OCI-LY1 (cell line): ENCODE measurements at regions not wholly inside any gene's neighbourhood (a gene's known extent, or its start where the extent isn't known, plus 50 kb on each side); places are given as distances from the start of the nearest gene placed in this dataset.

Experiments
- H2AFZ ChIP-seq: fragments of 200-600 bp; sonication (generic), shearing (Covaris generic); 2 replicates; pipeline ENCODE4 v1.6.0; 2014; ENCODE audit warnings: antibody characterized with exemption, mild to moderate bottlenecking, low read length
- H3F3A ChIP-seq: fragments of 200-600 bp; sonication (generic), shearing (Covaris generic); 2 replicates; pipeline ENCODE4 v1.6.0; 2014; ENCODE audit warnings: mild to moderate bottlenecking, antibody characterized with exemption, low read length, moderate library complexity; ENCODE audit not compliant: insufficient read depth
- H3K27ac ChIP-seq: fragments of 200-600 bp; sonication (generic); 2 replicates; pipeline ENCODE4 v1.5.1; 2014; ENCODE audit warnings: low read length, mixed run types, mild to moderate bottlenecking, low read depth; ENCODE audit not compliant: poor library complexity, severe bottlenecking
- H3K27me3 ChIP-seq: fragments of 200-600 bp; sonication (generic); 2 replicates; pipeline ENCODE4 v1.6.0; 2014; ENCODE audit warnings: antibody characterized with exemption, mild to moderate bottlenecking, low read length, moderate library complexity; ENCODE audit not compliant: insufficient read depth
- H3K36me3 ChIP-seq: fragments of 200-600 bp; sonication (generic); 2 replicates; pipeline ENCODE4 v1.6.1; 2014; ENCODE audit warnings: mild to moderate bottlenecking, antibody characterized with exemption, low read length, moderate library complexity, mixed read lengths; ENCODE audit not compliant: insufficient read depth
- H3K4me1 ChIP-seq: fragments of 200-600 bp; sonication (generic); 2 replicates; pipeline ENCODE4 v1.5.1; 2014; ENCODE audit warnings: mild to moderate bottlenecking, low read length, moderate library complexity; ENCODE audit not compliant: insufficient read depth, severe bottlenecking
- H3K4me2 ChIP-seq: fragments of 200-600 bp; sonication (generic), shearing (Covaris generic); 2 replicates; pipeline ENCODE4 v1.6.1; 2014; ENCODE audit warnings: low read length
- H3K4me3 ChIP-seq: fragments of 200-600 bp; sonication (generic); 2 replicates; pipeline ENCODE4 v1.5.1; 2014; ENCODE audit warnings: low read length, low read depth, mild to moderate bottlenecking, mixed read lengths; ENCODE audit not compliant: poor library complexity, severe bottlenecking
- H3K79me2 ChIP-seq: fragments of 200-600 bp; shearing (Covaris generic); 2 replicates; pipeline ENCODE4 v1.6.1; 2016; ENCODE audit warnings: mixed run types, low read length, mixed read lengths; ENCODE audit not compliant: insufficient read depth
- H3K9ac ChIP-seq: fragments of 200-600 bp; sonication (generic), shearing (Covaris generic); 2 replicates; pipeline ENCODE4 v1.6.1; 2014; ENCODE audit warnings: mild to moderate bottlenecking, low read length, mixed read lengths
- H3K9me2 ChIP-seq: fragments of 200-600 bp; sonication (generic), shearing (Covaris generic); 2 replicates; pipeline ENCODE4 v1.6.1; 2014; ENCODE audit warnings: low read depth, mild to moderate bottlenecking, low read length, mixed read lengths
- H3K9me3 ChIP-seq: fragments of 200-600 bp; shearing (Covaris generic); 2 replicates; pipeline ENCODE4 v1.6.1; 2014; ENCODE audit warnings: low read length, mixed read lengths
- H4K20me1 ChIP-seq: fragments of 200-600 bp; sonication (generic), shearing (Covaris generic); 2 replicates; pipeline ENCODE4 v1.6.0; 2016; ENCODE audit warnings: mild to moderate bottlenecking, low read length; ENCODE audit not compliant: insufficient read depth
- EZH2 ChIP-seq: fragments of 200-600 bp; sonication (generic), shearing (Covaris generic); IDR thresholded peaks from 2 replicates; pipeline ENCODE4 v1.8.0; 2017; ENCODE audit warnings: borderline replicate concordance, mixed run types, mild to moderate bottlenecking, antibody characterized with exemption, low read length, moderate library complexity, mixed read lengths
- TF ChIP-seq, protein P1 (sequence below): fragments of 200-600 bp; sonication (generic), shearing (Covaris generic); IDR thresholded peaks from 2 replicates; pipeline ENCODE4 v1.5.1; 2017; ENCODE audit warnings: mild to moderate bottlenecking, antibody characterized with exemption, low read length, moderate library complexity, mixed read lengths

- H3K27me3 ChIP-seq = no peaks in the 10 kb centered on the region
- no peak overlapping the region for H3K4me3 ChIP-seq
- H4K20me1 ChIP-seq = no peaks in the 10 kb centered on the region
- no peak overlapping the region for H2AFZ ChIP-seq
- no peaks in the 10 kb centered on the region for H3K9me2 ChIP-seq
- no peak for TF ChIP-seq EZH2
- TF ChIP-seq, protein P1, sequence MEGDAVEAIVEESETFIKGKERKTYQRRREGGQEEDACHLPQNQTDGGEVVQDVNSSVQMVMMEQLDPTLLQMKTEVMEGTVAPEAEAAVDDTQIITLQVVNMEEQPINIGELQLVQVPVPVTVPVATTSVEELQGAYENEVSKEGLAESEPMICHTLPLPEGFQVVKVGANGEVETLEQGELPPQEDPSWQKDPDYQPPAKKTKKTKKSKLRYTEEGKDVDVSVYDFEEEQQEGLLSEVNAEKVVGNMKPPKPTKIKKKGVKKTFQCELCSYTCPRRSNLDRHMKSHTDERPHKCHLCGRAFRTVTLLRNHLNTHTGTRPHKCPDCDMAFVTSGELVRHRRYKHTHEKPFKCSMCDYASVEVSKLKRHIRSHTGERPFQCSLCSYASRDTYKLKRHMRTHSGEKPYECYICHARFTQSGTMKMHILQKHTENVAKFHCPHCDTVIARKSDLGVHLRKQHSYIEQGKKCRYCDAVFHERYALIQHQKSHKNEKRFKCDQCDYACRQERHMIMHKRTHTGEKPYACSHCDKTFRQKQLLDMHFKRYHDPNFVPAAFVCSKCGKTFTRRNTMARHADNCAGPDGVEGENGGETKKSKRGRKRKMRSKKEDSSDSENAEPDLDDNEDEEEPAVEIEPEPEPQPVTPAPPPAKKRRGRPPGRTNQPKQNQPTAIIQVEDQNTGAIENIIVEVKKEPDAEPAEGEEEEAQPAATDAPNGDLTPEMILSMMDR = no peak
- no peak overlapping the region for H3K27ac ChIP-seq
- no peak overlapping the region for H3K9ac ChIP-seq
- no peaks in the 10 kb centered on the region for H3K79me2 ChIP-seq
- H3K4me1 ChIP-seq = peaks cover 10% of the 10 kb centered on the region
- H3K4me2 ChIP-seq = no peak overlapping the region; the same call in 1 of the 2 replicates
- no peaks in the 10 kb centered on the region for H3K9me3 ChIP-seq
- no peaks in the 10 kb centered on the region for H3F3A ChIP-seq
- H3K36me3 ChIP-seq = no peaks in the 10 kb centered on the region
Measured at GRCh38 chr2:146642066-146642465, 1202.8 kb upstream of the ACVR2A start.

DNA sequence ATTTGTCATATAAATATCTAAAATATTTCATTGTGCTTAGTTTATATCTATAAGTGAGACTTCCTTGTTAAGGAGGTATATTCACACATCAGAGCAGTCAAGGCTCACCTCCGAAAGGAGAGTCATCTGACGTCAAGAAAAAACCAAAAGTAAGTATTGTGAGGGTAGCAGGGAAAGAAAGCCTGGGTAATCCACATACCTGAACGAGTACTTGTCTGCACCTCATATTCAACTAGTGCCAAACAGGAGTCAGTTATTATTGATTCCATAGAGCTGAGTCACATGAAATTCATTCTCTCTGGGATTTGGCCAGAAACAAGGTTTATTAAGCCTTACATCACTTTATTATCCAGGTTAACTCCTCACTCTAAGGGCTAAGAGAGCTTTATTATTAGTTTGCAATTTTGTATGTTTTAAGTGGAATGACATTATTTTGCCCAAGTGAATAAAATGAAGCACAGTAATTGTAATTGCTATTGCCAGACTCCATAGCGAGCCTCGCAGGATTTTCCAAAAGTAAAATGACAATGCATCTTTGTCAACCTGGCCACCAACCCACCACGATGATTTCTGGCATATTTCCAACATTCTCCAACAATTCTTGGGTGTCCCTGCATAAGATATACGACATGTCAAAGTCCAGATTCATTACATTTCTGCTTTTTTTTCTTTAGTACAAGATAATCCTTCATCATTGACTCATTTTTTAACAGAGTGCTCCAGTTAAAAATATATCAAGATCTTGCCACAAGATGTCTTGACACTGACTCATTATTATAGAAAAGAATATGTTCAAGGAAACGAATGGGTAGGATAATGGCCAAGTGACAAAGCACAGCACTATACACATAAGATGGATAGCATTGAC, 1210.4 kb upstream of the ACVR2A start:
- no peak overlapping the region for H3K27ac ChIP-seq
- no peaks in the 10 kb centered on the region for H3F3A ChIP-seq
- no peaks in the 10 kb centered on the region for H3K27me3 ChIP-seq
- H3K4me2 ChIP-seq = no peak overlapping the region
- H4K20me1 ChIP-seq = no peaks in the 10 kb centered on the region
- no peaks in the 10 kb centered on the region for H3K9me3 ChIP-seq
- TF ChIP-seq, protein P1 = no peak
- TF ChIP-seq EZH2 = no peak
- H3K9me2 ChIP-seq = no peaks in the 10 kb centered on the region
- no peaks in the 10 kb centered on the region for H3K4me1 ChIP-seq
- no peaks in the 10 kb centered on the region for H3K36me3 ChIP-seq
- no peak overlapping the region for H3K9ac ChIP-seq
- H3K4me3 ChIP-seq = no peak overlapping the region
- H2AFZ ChIP-seq = no peak overlapping the region
- no peaks in the 10 kb centered on the region for H3K79me2 ChIP-seq

DNA sequence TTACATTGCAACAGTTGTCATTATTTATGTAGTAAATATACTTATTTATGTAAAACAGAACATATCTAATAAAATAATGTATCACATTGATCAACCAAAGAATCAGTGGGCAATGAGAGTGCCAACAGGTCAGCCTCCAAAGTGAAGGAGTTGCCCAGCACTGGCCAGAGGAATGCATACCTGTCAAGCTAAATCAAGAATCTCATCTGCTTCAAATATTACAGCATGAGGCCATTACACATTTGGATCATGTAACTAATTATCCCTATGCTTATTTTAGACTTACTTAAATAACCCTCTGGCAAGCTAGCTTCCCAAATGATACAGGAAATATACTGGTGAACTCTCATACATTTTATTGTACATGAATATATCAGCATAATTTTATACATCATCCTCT, 1211.7 kb upstream of the ACVR2A start:
- no peaks in the 10 kb centered on the region for H3K79me2 ChIP-seq
- H3K4me3 ChIP-seq = no peak overlapping the region
- H3K9ac ChIP-seq = no peak overlapping the region
- no peak overlapping the region for H3K4me2 ChIP-seq
- no peaks in the 10 kb centered on the region for H3K4me1 ChIP-seq
- no peaks in the 10 kb centered on the region for H3F3A ChIP-seq
- no peaks in the 10 kb centered on the region for H3K9me3 ChIP-seq
- H3K27me3 ChIP-seq = no peaks in the 10 kb centered on the region
- no peaks in the 10 kb centered on the region for H4K20me1 ChIP-seq
- H2AFZ ChIP-seq = no peak overlapping the region
- H3K27ac ChIP-seq = no peak overlapping the region
- no peaks in the 10 kb centered on the region for H3K9me2 ChIP-seq
- TF ChIP-seq, protein P1 = no peak
- TF ChIP-seq EZH2 = no peak
- no peaks in the 10 kb centered on the region for H3K36me3 ChIP-seq
